CD4-positive, alpha-beta T cell (primary cell): ENCODE measurements at regions not wholly inside any gene's neighbourhood (a gene's known extent, or its start where the extent isn't known, plus 50 kb on each side); places are given as distances from the start of the nearest gene placed in this dataset.

Experiments used
- ATAC-seq: fragments of 200-7000 bp; cut with Tn5 transposase; one replicate; pipeline ENCODE4 v1.10.0; 2022; ENCODE audit warnings: mild to moderate bottlenecking; ENCODE audit not compliant: poor library complexity
- CTCF ChIA-PET: fragments of 350-600 bp; sonication (Branson Sonifier 250); formaldehyde crosslinking; loops from one replicate; lab custom pipeline; 2021; ENCODE audit warnings: antibody characterized with exemption, inconsistent platforms; lab: Charles Lee
- POLR2A ChIA-PET: fragments of 350-600 bp; sonication (Branson Sonifier 250); formaldehyde crosslinking; loops from one replicate; lab custom pipeline; 2021; ENCODE audit warnings: antibody characterized with exemption, inconsistent platforms; lab: Charles Lee
- DNase-seq, 14 experiments: peaks; one replicate each; pipeline ENCODE4 v3.0.0-alpha.2; 2013 to 2020; ENCODE audit warnings: mixed read lengths in 2 of 14
- H3K27ac ChIP-seq, 2 donors: one replicate each; pipeline versions ENCODE4 v1.5.1 to v1.7.0; 2013; ENCODE audit warnings: low read length in 2 of 2, low read depth in 1 of 2, mild to moderate bottlenecking in 1 of 2
- H3K27me3 ChIP-seq, 2 experiments: 1 replicate in 1 of 2; 2 replicates in 1 of 2; pipeline versions ENCODE4 v1.6.1 to v1.7.0; 2013; ENCODE audit warnings: low read length in 2 of 2, control low read depth in 1 of 2, mild to moderate bottlenecking in 1 of 2, moderate library complexity in 1 of 2; ENCODE audit not compliant: insufficient read depth in 2 of 2, control insufficient read depth in 1 of 2
- H3K36me3 ChIP-seq: one replicate; pipeline ENCODE4 v1.6.1; 2013; ENCODE audit warnings: low read length, control low read depth; ENCODE audit not compliant: insufficient read depth
- H3K4me1 ChIP-seq: one replicate; pipeline ENCODE4 v1.6.1; 2013; ENCODE audit warnings: low read length, control low read depth; ENCODE audit not compliant: insufficient read depth
- H3K4me3 ChIP-seq: one replicate; pipeline ENCODE4 v1.5.1; 2013; ENCODE audit warnings: mild to moderate bottlenecking, low read length, moderate library complexity
- H3K9me3 ChIP-seq, 2 experiments: 1 replicate in 1 of 2; 2 replicates in 1 of 2; pipeline versions ENCODE4 v1.6.1 to v1.7.0; 2013; ENCODE audit warnings: low read length in 2 of 2, mild to moderate bottlenecking in 2 of 2, control low read depth in 1 of 2, moderate library complexity in 1 of 2; ENCODE audit not compliant: control insufficient read depth in 1 of 2, insufficient read depth in 1 of 2
- H3K27ac Mint-ChIP-seq: one replicate; pipeline ENCODE4 v1.8.0; 2020; ENCODE audit warnings: mixed read lengths
- H3K27me3 Mint-ChIP-seq: one replicate; pipeline ENCODE4 v1.8.0; 2021; ENCODE audit warnings: mixed read lengths
- H3K36me3 Mint-ChIP-seq: one replicate; pipeline ENCODE4 v1.8.0; 2021; ENCODE audit warnings: low read depth, mixed read lengths
- H3K4me1 Mint-ChIP-seq: one replicate; pipeline ENCODE4 v1.8.0; 2021; ENCODE audit warnings: low read depth, mixed read lengths
- H3K4me3 Mint-ChIP-seq: one replicate; pipeline ENCODE4 v1.8.0; 2020; ENCODE audit warnings: mild to moderate bottlenecking, mixed read lengths
- H3K9me3 Mint-ChIP-seq: one replicate; pipeline ENCODE4 v1.8.0; 2020; ENCODE audit warnings: mixed read lengths
- CTCF ChIP-seq: fragments of 200-600 bp; IDR thresholded peaks from one replicate; pipeline ENCODE4 v1.8.0; 2022; ENCODE audit warnings: antibody characterized with exemption, mild to moderate bottlenecking
- intact Hi-C, 2 experiments: fragments of 100-400 bp; cut with DNase I in 1 of 2; cut with micrococcal nuclease in 1 of 2; formaldehyde crosslinking; loops; one replicate each; pipeline versions ENCODE4 v1.15.1 to v1.9.0; 2023 to 2025; cut with DNase I, micrococcal nuclease

GRCh38 chr1:184827600-184828368 is 73.1 kb upstream of the EDEM3 start:
- Histone ChIP-seq H3K27me3 (no peaks in the 10 kb centered on the region), H3K4me1 (no peaks in the 10 kb centered on the region), H3K36me3 (peaks cover 16% of the 10 kb centered on the region), H3K9me3 (no peaks in the 10 kb centered on the region), H3K4me3 (no peak overlapping the region), H3K27ac (no peak overlapping the region)
- Mint-ChIP-seq H3K36me3 (peaks cover 14% of the 10 kb centered on the region), H3K4me3 (no peak overlapping the region), H3K9me3 (no peaks in the 10 kb centered on the region), H3K27ac (no peak overlapping the region), H3K4me1 (no peaks in the 10 kb centered on the region), H3K27me3 (no peaks in the 10 kb centered on the region)
- ChIA-PET POLR2A (interaction anchor here (0.8 kb wide), 1 partner anchor 36 kb away, joined by 3 read pairs; no protein-coding TSS in a partner anchor), CTCF (interaction anchor here (0.9 to 1.3 kb wide), 2 partner anchors 10 to 155 kb away, joined by 3 to 7 read pairs; no protein-coding TSS in a partner anchor)
- ATAC-seq (no peak), DNase-seq (no peak)
- intact Hi-C loops = no loop called here
- TF ChIP-seq CTCF = no peak

GRCh38 chr1:184826001-184826400 is 71.3 kb upstream of the EDEM3 start:
- ChIA-PET CTCF (no interaction called here), POLR2A (no interaction called here)
- ATAC-seq (no peak), DNase-seq (no peak)
- intact Hi-C loops = no loop called here
- Mint-ChIP-seq H3K36me3 (peaks cover 14% of the 10 kb centered on the region), H3K27ac (no peak overlapping the region), H3K4me3 (no peak overlapping the region), H3K4me1 (no peaks in the 10 kb centered on the region), H3K27me3 (no peaks in the 10 kb centered on the region), H3K9me3 (no peaks in the 10 kb centered on the region)
- no peak overlapping the region for H3K4me3 ChIP-seq
- no peaks in the 10 kb centered on the region for H3K9me3 ChIP-seq
- TF ChIP-seq CTCF = no peak
- no peaks in the 10 kb centered on the region for H3K27me3 ChIP-seq
- H3K4me1 ChIP-seq = no peaks in the 10 kb centered on the region
- H3K27ac ChIP-seq = no peak overlapping the region
- peaks cover 32% of the 10 kb centered on the region for H3K36me3 ChIP-seq

GRCh38 chr1:184825571-184825970 is 70.9 kb upstream of the EDEM3 start:
- TF ChIP-seq CTCF = no peak
- Mint-ChIP-seq H3K4me3 (no peak overlapping the region), H3K36me3 (peaks cover 14% of the 10 kb centered on the region), H3K4me1 (no peaks in the 10 kb centered on the region), H3K27me3 (no peaks in the 10 kb centered on the region), H3K9me3 (no peaks in the 10 kb centered on the region), H3K27ac (no peak overlapping the region)
- peaks cover 36% of the 10 kb centered on the region for H3K36me3 ChIP-seq
- H3K9me3 ChIP-seq = no peaks in the 10 kb centered on the region
- H3K4me3 ChIP-seq = no peak overlapping the region
- intact Hi-C loops = no loop called here
- ChIA-PET POLR2A (no interaction called here), CTCF (no interaction called here)
- no peak for ATAC-seq
- no peaks in the 10 kb centered on the region for H3K27me3 ChIP-seq
- H3K4me1 ChIP-seq = no peaks in the 10 kb centered on the region
- no peak overlapping the region for H3K27ac ChIP-seq
- peak in 1 of 14 experiments; percentile 21 for DNase-seq
